T47D (cell line): ENCODE measurements at regions not wholly inside any gene's neighbourhood (a gene's known extent, or its start where the extent isn't known, plus 50 kb on each side); places are given as distances from the start of the nearest gene placed in this dataset.
A peak's percentile ranks its signal among the peaks of the same experiment; 100 is the strongest.

Experiments used
- DNase-seq, 2 experiments: peaks; one replicate each; pipeline versions ENCODE4 v3.0.0 to v3.0.0-alpha.2; 2011 to 2012; ENCODE audit warnings: low read depth in 1 of 2, low spot score in 1 of 2
- JUND ChIP-seq: IDR thresholded peaks from 2 replicates; pipeline ENCODE4 v1.6.1; 2012; ENCODE audit warnings: low read depth
- in situ Hi-C: cut with HindIII; loops from 2 replicates; pipeline ENCODE4 v1.10.0; 2016; ENCODE audit warnings: low sequenced_read_pairs, low pct_unique_long_range_greater_than_20kb

GRCh38 chr9:106356924-106357323 is 506.0 kb upstream of the ZNF462 start:
- no peak for TF ChIP-seq JUND
- no peak for DNase-seq
- in situ Hi-C loops, result no loop called here

GRCh38 chr9:106358331-106358730 is 504.6 kb upstream of the ZNF462 start:
- in situ Hi-C loops, result no loop called here
- TF ChIP-seq JUND, result no peak

GRCh38 chr9:106376689-106377088 is 486.3 kb upstream of the ZNF462 start:
- no peak for DNase-seq
- TF ChIP-seq JUND, result no peak
- in situ Hi-C loops, result no loop called here

More at GRCh38 chr9:106358331-106358730, 504.6 kb upstream of the ZNF462 start:
- DNase-seq, result no peak

- TF ChIP-seq JUND, result no peak
- in situ Hi-C loops, result no loop called here
- no peak for DNase-seq
Observed at GRCh38 chr9:106383072-106383471, 479.9 kb upstream of the ZNF462 start.

- no peak for DNase-seq
- no peak for TF ChIP-seq JUND
- in situ Hi-C loops, result no loop called here
Observed at GRCh38 chr9:106387965-106388364, 475.0 kb upstream of the ZNF462 start.

- no peak for TF ChIP-seq JUND
- no peak for DNase-seq
- in situ Hi-C loops, result no loop called here
Observed at GRCh38 chr9:106393226-106393625, 469.7 kb upstream of the ZNF462 start.

GRCh38 chr9:106400170-106400569 is 462.8 kb upstream of the ZNF462 start:
- in situ Hi-C loops, result no loop called here
- no peak for TF ChIP-seq JUND
- no peak for DNase-seq

GRCh38 chr9:106400950-106401349 is 462.0 kb upstream of the ZNF462 start:
- TF ChIP-seq JUND, result no peak
- DNase-seq, result peak in 1 of 2 experiments; percentile 6
- in situ Hi-C loops, result no loop called here

- TF ChIP-seq JUND, result no peak
- no peak for DNase-seq
- in situ Hi-C loops, result no loop called here
Observed at GRCh38 chr9:106403081-106403480, 459.9 kb upstream of the ZNF462 start.

- TF ChIP-seq JUND, result no peak
- no peak for DNase-seq
- in situ Hi-C loops, result no loop called here
Observed at GRCh38 chr9:106404137-106404536, 458.8 kb upstream of the ZNF462 start.

- no peak for TF ChIP-seq JUND
- DNase-seq, result no peak
- in situ Hi-C loops, result no loop called here
Observed at GRCh38 chr9:106405871-106406435, 457.0 kb upstream of the ZNF462 start.

GRCh38 chr9:106414042-106414441 is 448.9 kb upstream of the ZNF462 start:
- DNase-seq, result no peak
- no peak for TF ChIP-seq JUND
- in situ Hi-C loops, result no loop called here

- in situ Hi-C loops, result no loop called here
- no peak for DNase-seq
- TF ChIP-seq JUND, result no peak
Observed at GRCh38 chr9:106417685-106418084, 445.3 kb upstream of the ZNF462 start.

GRCh38 chr9:106419829-106420228 is 443.1 kb upstream of the ZNF462 start:
- no peak for TF ChIP-seq JUND
- DNase-seq, result no peak
- in situ Hi-C loops, result no loop called here

- no peak for DNase-seq
- in situ Hi-C loops, result no loop called here
- TF ChIP-seq JUND, result no peak
Observed at GRCh38 chr9:106420511-106420944, 442.4 kb upstream of the ZNF462 start.
